GM19372 (cell line): ENCODE measurements at regions not wholly inside any gene's neighbourhood (a gene's known extent, or its start where the extent isn't known, plus 50 kb on each side); places are given as distances from the start of the nearest gene placed in this dataset.
"Not testable (repeated sequence)": the region's sequence is repeated elsewhere in the genome, so short reads cannot be mapped to it uniquely, and the experiment has no call there.

Experiments
- ATAC-seq: cut with Tn5 transposase; IDR thresholded peaks from one replicate; pipeline ENCODE4 v1.9.1; 2021; ENCODE audit warnings: mild to moderate bottlenecking, low read depth, moderate library complexity; ENCODE audit not compliant: unreplicated experiment

GRCh38 chr21:36246080-36246631 lies 73.8 kb upstream of the MORC3 start:
- ATAC-seq, result no peak

GRCh38 chr21:36247316-36248010 lies 72.5 kb upstream of the MORC3 start:
- no peak for ATAC-seq

GRCh38 chr21:36249576-36250422 lies 70.2 kb upstream of the MORC3 start:
- no peak for ATAC-seq

GRCh38 chr21:36250423-36251075 lies 69.4 kb upstream of the MORC3 start:
- no peak for ATAC-seq

- ATAC-seq, result no peak
Measured at GRCh38 chr21:36254106-36254941, 65.7 kb upstream of the MORC3 start.

GRCh38 chr21:36255663-36256062 lies 64.3 kb upstream of the MORC3 start:
- peak; percentile 54 for ATAC-seq

- no peak for ATAC-seq
Measured at GRCh38 chr21:36257657-36258056, 62.3 kb upstream of the MORC3 start.

GRCh38 chr21:36260030-36260787 lies 59.8 kb upstream of the MORC3 start:
- peak; percentile 49 for ATAC-seq

GRCh38 chr21:36260802-36261201 lies 59.2 kb upstream of the MORC3 start:
- no peak for ATAC-seq

GRCh38 chr21:36261459-36261858 lies 58.5 kb upstream of the MORC3 start:
- ATAC-seq, result no peak

- ATAC-seq, result no peak
Measured at GRCh38 chr21:36263797-36264196, 56.2 kb upstream of the MORC3 start.

- ATAC-seq, result no peak
Measured at GRCh38 chr21:36265431-36265830, 54.6 kb upstream of the MORC3 start.

- ATAC-seq, result not testable (repeated sequence)
Measured at GRCh38 chr21:36267828-36268227, 52.2 kb upstream of the MORC3 start.

- ATAC-seq, result not testable (repeated sequence)
Measured at GRCh38 chr21:36268264-36268663, 51.7 kb upstream of the MORC3 start.
